Sigmoid colon (tissue), 4 donors: ENCODE measurements at regions not wholly inside any gene's neighbourhood (a gene's known extent, or its start where the extent isn't known, plus 50 kb on each side); places are given as distances from the start of the nearest gene placed in this dataset.
"Not testable (repeated sequence)": the region's sequence is repeated elsewhere in the genome, so short reads cannot be mapped to it uniquely, and the experiment has no call there.

Experiments
- CTCF ChIP-seq, 4 experiments: fragments of 450-650 bp in 3 of 4; fragments of 200-600 bp in 1 of 4; IDR thresholded peaks; one replicate each; pipeline ENCODE4 v1.5.1; 2016 to 2019; ENCODE audit warnings: antibody characterized with exemption in 4 of 4, mild to moderate bottlenecking in 3 of 4, moderate library complexity in 2 of 4
- EP300 ChIP-seq, 4 donors: sonication (generic); formaldehyde crosslinking; IDR thresholded peaks; one replicate each; pipeline ENCODE4 v1.6.1; 2017; ENCODE audit warnings: antibody characterized with exemption in 4 of 4
- POLR2A ChIP-seq, 2 donors: fragments of 450-650 bp; IDR thresholded peaks; one replicate each; pipeline ENCODE4 v1.6.1; 2016; ENCODE audit warnings: antibody characterized with exemption in 2 of 2, mild to moderate bottlenecking in 2 of 2, moderate library complexity in 2 of 2
- POLR2AphosphoS5 ChIP-seq, 4 donors: sonication (generic); formaldehyde crosslinking; IDR thresholded peaks; one replicate each; pipeline ENCODE4 v1.6.1; 2017; ENCODE audit warnings: antibody characterized with exemption in 4 of 4

GRCh38 chr2:239644594-239644993, 243.8 kb upstream of the HDAC4 start:
- not testable (repeated sequence) for TF ChIP-seq CTCF, POLR2A, POLR2AphosphoS5, EP300 (IDR thresholded peaks at IDR 0.05)
